ENCODE measurements at regions not wholly inside any gene's neighbourhood (a gene's known extent, or its start where the extent isn't known, plus 50 kb on each side); places are given as distances from the start of the nearest gene placed in this dataset.

DNA sequence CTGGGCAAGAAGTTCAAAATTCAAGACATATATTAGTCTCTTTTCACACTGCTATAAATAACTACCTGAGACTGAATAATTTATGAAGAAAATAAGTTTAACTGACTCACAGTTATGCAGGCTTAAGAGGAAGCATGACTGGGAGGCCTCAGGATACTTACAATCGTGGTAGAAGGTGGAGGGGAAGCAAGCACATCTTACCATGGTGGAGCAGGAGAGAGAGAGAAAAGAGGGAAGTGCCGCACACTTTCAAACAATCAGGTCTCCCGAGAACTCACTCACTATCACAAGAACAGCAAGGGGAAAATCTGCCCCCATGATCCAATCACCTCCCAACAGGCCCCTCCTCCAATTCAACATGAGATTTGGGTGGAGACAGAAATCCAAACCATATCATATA is 273.3 kb upstream of the RASGEF1B start:
- TF ChIP-seq POLR2AphosphoS5 (IDR thresholded peaks at IDR 0.05; ENCODE audit: low read depth, low read length) (no peak), TAF1 (IDR thresholded peaks at IDR 0.05; ENCODE audit: borderline replicate concordance, low read depth, low read length) (no peak), POLR2A (IDR thresholded peaks at IDR 0.05; ENCODE audit: low read depth, low read length) (no peak)
